SK-N-SH (cell line): ENCODE measurements at regions not wholly inside any gene's neighbourhood (a gene's known extent, or its start where the extent isn't known, plus 50 kb on each side); places are given as distances from the start of the nearest gene placed in this dataset.

ENCODE experiments used
- CTCF ChIP-seq: fragments of 200-600 bp; sonication (generic); IDR thresholded peaks from 2 replicates; pipeline ENCODE4 v1.6.1; 2017; ENCODE audit warnings: antibody characterized with exemption, mild to moderate bottlenecking, moderate library complexity
- EZH2phosphoT487 ChIP-seq: fragments of 200-600 bp; sonication (generic); IDR thresholded peaks from 2 replicates; pipeline ENCODE4 v1.6.1; 2017; ENCODE audit warnings: low read depth, mixed run types, mild to moderate bottlenecking, antibody characterized with exemption, moderate library complexity, borderline replicate concordance
- FOXJ3 ChIP-seq: sonication (generic); formaldehyde crosslinking; IDR thresholded peaks from 2 replicates; pipeline ENCODE4 v1.5.1; 2020; ENCODE audit warnings: mild to moderate bottlenecking, missing genetic modification reagents
- MXI1 ChIP-seq: IDR thresholded peaks from 2 replicates; pipeline ENCODE4 v1.6.1; 2012; ENCODE audit warnings: mild to moderate bottlenecking, low read depth, low read length, improper control_type of control experiment
- POLR2AphosphoS5 ChIP-seq: IDR thresholded peaks from 2 replicates; pipeline ENCODE4 v1.6.1; 2012; ENCODE audit warnings: low read depth, low read length
- RXRA ChIP-seq: IDR thresholded peaks from 2 replicates; pipeline ENCODE4 v1.4.0; 2012; ENCODE audit warnings: low read depth, mild to moderate bottlenecking, borderline replicate concordance
- TAF1 ChIP-seq: IDR thresholded peaks from 2 replicates; pipeline ENCODE4 v1.6.1; 2012; ENCODE audit warnings: low read depth, mild to moderate bottlenecking, low read length, moderate library complexity, borderline replicate concordance
- TF ChIP-seq, protein P1 (sequence below): fragments of 150-350 bp; IDR thresholded peaks from 2 replicates; pipeline ENCODE4 v1.6.1; 2017; ENCODE audit warnings: antibody characterized with exemption, low read length, low read depth, borderline replicate concordance

DNA sequence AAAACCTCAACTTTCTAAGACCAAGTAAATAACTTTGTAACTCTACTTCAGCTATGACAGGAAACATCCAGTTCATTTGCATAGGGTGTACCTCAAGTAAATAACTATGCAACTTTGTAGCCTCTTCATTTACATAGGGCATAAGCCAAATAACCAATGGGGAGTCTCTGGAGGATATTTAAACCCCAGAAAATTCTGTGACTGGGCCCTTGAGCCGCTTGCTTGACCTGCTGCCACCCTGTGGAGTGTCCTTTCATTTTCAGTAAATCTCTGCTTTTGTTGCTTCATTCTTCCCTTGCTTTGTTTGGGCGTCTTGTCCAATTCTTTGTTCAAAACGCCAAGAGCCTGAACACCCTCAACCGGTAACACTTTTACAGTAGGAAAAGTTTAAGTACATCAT lies 1112.7 kb upstream of the NRXN1 start:
- TF ChIP-seq CTCF (0 out of 2 replicates have a peak, but pooled peaks have one; percentile 21), EZH2phosphoT487 (no peak), RXRA (no peak), POLR2AphosphoS5 (no peak), TAF1 (no peak), MXI1 (no peak), FOXJ3 (CRISPR knock-in tag) (no peak)
- TF ChIP-seq, protein P1, sequence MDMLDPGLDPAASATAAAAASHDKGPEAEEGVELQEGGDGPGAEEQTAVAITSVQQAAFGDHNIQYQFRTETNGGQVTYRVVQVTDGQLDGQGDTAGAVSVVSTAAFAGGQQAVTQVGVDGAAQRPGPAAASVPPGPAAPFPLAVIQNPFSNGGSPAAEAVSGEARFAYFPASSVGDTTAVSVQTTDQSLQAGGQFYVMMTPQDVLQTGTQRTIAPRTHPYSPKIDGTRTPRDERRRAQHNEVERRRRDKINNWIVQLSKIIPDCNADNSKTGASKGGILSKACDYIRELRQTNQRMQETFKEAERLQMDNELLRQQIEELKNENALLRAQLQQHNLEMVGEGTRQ = no peak
